Trophoblast cell (in vitro differentiated cells and primary cell): ENCODE measurements at regions not wholly inside any gene's neighbourhood (a gene's known extent, or its start where the extent isn't known, plus 50 kb on each side); places are given as distances from the start of the nearest gene placed in this dataset.

ENCODE experiments used
- DNase-seq, 2 donors: peaks; one replicate each; pipeline ENCODE4 v3.0.0-alpha.2; 2016
- H2AFZ ChIP-seq: 2 replicates; pipeline ENCODE4 v1.6.1; 2013; ENCODE audit warnings: low read length, moderate library complexity, mild to moderate bottlenecking; ENCODE audit not compliant: insufficient read depth, poor library complexity
- H2AK5ac ChIP-seq: 2 replicates; pipeline ENCODE4 v1.6.1; 2013; ENCODE audit warnings: mild to moderate bottlenecking, low read length
- H2BK120ac ChIP-seq: 2 replicates; pipeline ENCODE4 v1.6.1; 2013; ENCODE audit warnings: low read length, mild to moderate bottlenecking, moderate library complexity; ENCODE audit not compliant: insufficient read depth, poor library complexity
- H2BK12ac ChIP-seq: 2 replicates; pipeline ENCODE4 v1.6.1; 2013; ENCODE audit warnings: mild to moderate bottlenecking, low read length, moderate library complexity
- H2BK5ac ChIP-seq: 2 replicates; pipeline ENCODE4 v1.6.1; 2013; ENCODE audit warnings: low read length, low read depth, moderate library complexity, mild to moderate bottlenecking; ENCODE audit not compliant: poor library complexity
- H3K14ac ChIP-seq: 2 replicates; pipeline ENCODE4 v1.6.1; 2013; ENCODE audit warnings: mild to moderate bottlenecking, low read length
- H3K18ac ChIP-seq: 2 replicates; pipeline ENCODE4 v1.6.1; 2013; ENCODE audit warnings: mild to moderate bottlenecking, low read length
- H3K23ac ChIP-seq: 2 replicates; pipeline ENCODE4 v1.6.1; 2013; ENCODE audit warnings: low read length
- H3K27ac ChIP-seq: 2 replicates; pipeline ENCODE4 v1.5.1; 2013; ENCODE audit warnings: low read depth, mild to moderate bottlenecking, inconsistent platforms, low read length, moderate library complexity
- H3K27me3 ChIP-seq: 2 replicates; pipeline ENCODE4 v1.6.1; 2013; ENCODE audit warnings: inconsistent platforms, mild to moderate bottlenecking, low read length, moderate library complexity; ENCODE audit not compliant: insufficient read depth
- H3K36me3 ChIP-seq, 2 experiments: 1 replicate in 1 of 2; 2 replicates in 1 of 2; pipeline ENCODE4 v1.6.1; 2013; ENCODE audit warnings: low read length in 2 of 2, mild to moderate bottlenecking in 2 of 2, moderate library complexity in 1 of 2; ENCODE audit not compliant: insufficient read depth in 2 of 2, control insufficient read depth in 1 of 2
- H3K4ac ChIP-seq: 2 replicates; pipeline ENCODE4 v1.6.1; 2013; ENCODE audit warnings: low read depth, mild to moderate bottlenecking, low read length, moderate library complexity
- H3K4me1 ChIP-seq, 2 experiments: 1 replicate in 1 of 2; 2 replicates in 1 of 2; pipeline ENCODE4 v1.6.1; 2013; ENCODE audit warnings: low read length in 2 of 2, mild to moderate bottlenecking in 2 of 2, moderate library complexity in 1 of 2; ENCODE audit not compliant: insufficient read depth in 2 of 2, control insufficient read depth in 1 of 2
- H3K4me2 ChIP-seq: 2 replicates; pipeline ENCODE4 v1.6.1; 2013; ENCODE audit warnings: inconsistent platforms, mild to moderate bottlenecking, low read length, moderate library complexity
- H3K4me3 ChIP-seq: 2 replicates; pipeline ENCODE4 v1.5.1; 2013; ENCODE audit warnings: mild to moderate bottlenecking, low read depth, low read length, inconsistent platforms
- H3K79me1 ChIP-seq: one replicate; pipeline ENCODE4 v1.6.1; 2013; ENCODE audit warnings: low read length
- H3K79me2 ChIP-seq: 2 replicates; pipeline ENCODE4 v1.6.1; 2013; ENCODE audit warnings: low read length, mild to moderate bottlenecking; ENCODE audit not compliant: control insufficient read depth, insufficient read depth, poor library complexity
- H3K9ac ChIP-seq: 2 replicates; pipeline ENCODE4 v1.6.1; 2013; ENCODE audit warnings: mild to moderate bottlenecking, low read length
- H3K9me3 ChIP-seq: 2 replicates; pipeline ENCODE4 v1.6.1; 2013; ENCODE audit warnings: low read depth, mild to moderate bottlenecking, control low read depth, inconsistent platforms, low read length; ENCODE audit not compliant: insufficient read depth
- H4K12ac ChIP-seq: 2 replicates; pipeline ENCODE4 v1.6.1; 2013; ENCODE audit warnings: low read depth, mild to moderate bottlenecking, low read length, moderate library complexity
- H4K8ac ChIP-seq: 2 replicates; pipeline ENCODE4 v1.6.1; 2013; ENCODE audit warnings: low read depth, mild to moderate bottlenecking, low read length, moderate library complexity
- H4K91ac ChIP-seq: one replicate; pipeline ENCODE4 v1.6.1; 2013; ENCODE audit warnings: low read depth, mild to moderate bottlenecking, low read length, moderate library complexity
- WGBS: extraction: QIAGEN DNeasy Blood & Tissue Kit; methylation state at CpG from one replicate; pipeline ENCODE4 v1.1.7; 2013; ENCODE audit warnings: missing lambda C conversion rate; ENCODE audit not compliant: insufficient read length, insufficient coverage; ENCODE audit errors: extremely low coverage; 5-methylcytosine and 5-hydroxymethylcytosine counted together

- no peaks in the 10 kb centered on the region for H3K4me1 ChIP-seq
- no peak overlapping the region for H4K12ac ChIP-seq
- no peaks in the 10 kb centered on the region for H3K79me1 ChIP-seq
Measured at GRCh38 chr20:52457826-52458225, 266.2 kb upstream of the ZFP64 start.

GRCh38 chr20:52454660-52455059 is 263.1 kb upstream of the ZFP64 start:
- no peak overlapping the region for H3K27ac ChIP-seq
- no peaks in the 10 kb centered on the region for H3K4me1 ChIP-seq
- no peaks in the 10 kb centered on the region for H3K36me3 ChIP-seq
- H3K9ac ChIP-seq: no peak overlapping the region
- no peak overlapping the region for H3K14ac ChIP-seq
- no peaks in the 10 kb centered on the region for H3K79me1 ChIP-seq
- H4K12ac ChIP-seq: no peak overlapping the region
- no peak for DNase-seq
- H2AK5ac ChIP-seq: no peak overlapping the region
- no peak overlapping the region for H2BK120ac ChIP-seq
- H2BK5ac ChIP-seq: no peak overlapping the region
- H3K23ac ChIP-seq: no peak overlapping the region
- H3K9me3 ChIP-seq: no peaks in the 10 kb centered on the region
- WGBS: no CpG with 5 or more reads among the region's 2 CpGs
- H3K18ac ChIP-seq: no peak overlapping the region
- no peaks in the 10 kb centered on the region for H3K79me2 ChIP-seq
- H2AFZ ChIP-seq: no peak overlapping the region
- no peak overlapping the region for H3K4me3 ChIP-seq
- H3K4ac ChIP-seq: no peak overlapping the region
- H3K4me2 ChIP-seq: no peak overlapping the region
- no peaks in the 10 kb centered on the region for H3K27me3 ChIP-seq
- H4K8ac ChIP-seq: no peak overlapping the region
- no peak overlapping the region for H2BK12ac ChIP-seq
- no peak overlapping the region for H4K91ac ChIP-seq

More at GRCh38 chr20:52457826-52458225, 266.2 kb upstream of the ZFP64 start:
- no peaks in the 10 kb centered on the region for H3K27me3 ChIP-seq
- H2AFZ ChIP-seq: no peak overlapping the region
- no peak overlapping the region for H3K23ac ChIP-seq
- DNase-seq: no peak
- H3K9ac ChIP-seq: no peak overlapping the region
- H3K9me3 ChIP-seq: no peaks in the 10 kb centered on the region
- no peak overlapping the region for H3K4me3 ChIP-seq
- no peak overlapping the region for H2BK5ac ChIP-seq
- H2BK120ac ChIP-seq: no peak overlapping the region
- H4K91ac ChIP-seq: no peak overlapping the region
- H3K18ac ChIP-seq: no peak overlapping the region
- H3K79me2 ChIP-seq: no peaks in the 10 kb centered on the region
- H3K36me3 ChIP-seq: no peaks in the 10 kb centered on the region
- no peak overlapping the region for H2BK12ac ChIP-seq
- H3K27ac ChIP-seq: no peak overlapping the region
- no peak overlapping the region for H3K4ac ChIP-seq
- no CpG with 5 or more reads among the region's 2 CpGs for WGBS
- H2AK5ac ChIP-seq: no peak overlapping the region
- H4K8ac ChIP-seq: no peak overlapping the region
- no peak overlapping the region for H3K4me2 ChIP-seq
- H3K14ac ChIP-seq: no peak overlapping the region

DNA sequence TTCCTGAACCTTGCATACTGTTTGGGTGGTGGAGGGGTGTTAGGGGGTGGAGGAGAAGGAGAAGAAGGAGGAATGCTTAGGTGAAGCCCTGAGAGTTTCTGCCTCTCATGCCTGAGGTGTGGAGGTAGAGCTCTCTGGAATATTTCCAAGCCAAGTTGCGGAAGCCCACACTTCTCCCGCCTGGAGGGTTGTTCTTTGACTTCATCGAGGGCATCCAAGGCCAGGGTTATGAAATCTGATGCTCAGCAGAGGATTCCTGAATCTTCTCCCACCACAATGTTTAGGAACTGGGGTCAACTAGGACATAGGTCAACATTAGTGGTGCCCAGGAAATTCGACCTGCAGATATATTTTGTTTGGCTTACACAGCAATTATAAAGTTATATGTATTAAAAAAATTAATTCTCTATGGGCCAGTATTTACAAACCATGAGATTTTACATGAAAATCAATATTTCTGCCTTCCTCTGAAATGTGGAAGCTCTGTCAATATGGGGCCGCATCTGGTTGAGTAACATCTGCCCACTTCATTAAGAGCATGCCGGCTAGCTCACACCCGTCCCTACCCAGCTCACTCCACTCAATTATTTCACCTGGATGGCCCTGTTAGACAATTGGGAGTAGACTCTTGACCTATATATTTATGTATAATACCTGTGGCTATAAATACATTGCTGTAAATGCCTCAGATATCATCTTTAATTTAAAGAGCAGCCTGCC is 257.1 kb upstream of the ZFP64 start:
- no peak overlapping the region for H3K4me3 ChIP-seq
- H4K8ac ChIP-seq: no peak overlapping the region
- no peak overlapping the region for H3K18ac ChIP-seq
- no peaks in the 10 kb centered on the region for H3K4me1 ChIP-seq
- H2BK120ac ChIP-seq: no peak overlapping the region
- DNase-seq: peak; percentile 2 to 29
- no peak overlapping the region for H4K12ac ChIP-seq
- no peak overlapping the region for H3K23ac ChIP-seq
- no peak overlapping the region for H2BK12ac ChIP-seq
- H2AFZ ChIP-seq: no peak overlapping the region
- H3K36me3 ChIP-seq: no peaks in the 10 kb centered on the region
- H3K4me2 ChIP-seq: no peak overlapping the region
- H2BK5ac ChIP-seq: no peak overlapping the region
- H3K4ac ChIP-seq: no peak overlapping the region
- no peaks in the 10 kb centered on the region for H3K79me2 ChIP-seq
- no peak overlapping the region for H3K9ac ChIP-seq
- no peak overlapping the region for H4K91ac ChIP-seq
- no peaks in the 10 kb centered on the region for H3K79me1 ChIP-seq
- H3K14ac ChIP-seq: no peak overlapping the region
- WGBS: no CpG with 5 or more reads among the region's 7 CpGs
- H3K27ac ChIP-seq: no peak overlapping the region
- H2AK5ac ChIP-seq: no peak overlapping the region
- H3K9me3 ChIP-seq: no peaks in the 10 kb centered on the region
- no peaks in the 10 kb centered on the region for H3K27me3 ChIP-seq

DNA sequence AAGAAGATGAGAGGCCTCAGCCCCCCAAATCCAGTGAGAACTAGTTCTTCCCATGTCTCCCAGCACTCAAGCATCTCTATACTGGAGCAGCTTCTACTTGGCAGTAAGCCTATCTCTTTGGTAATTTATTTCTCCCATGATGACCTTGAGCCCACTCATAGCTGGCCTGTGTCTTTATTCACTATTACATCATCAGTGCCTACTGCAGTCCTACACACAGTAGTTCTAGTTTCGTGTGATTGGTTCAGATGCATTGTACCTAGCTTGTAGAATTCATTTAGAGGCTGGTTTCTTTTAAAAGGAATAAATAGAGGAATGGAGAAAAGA is 255.6 kb upstream of the ZFP64 start:
- no peak overlapping the region for H3K18ac ChIP-seq
- no peak overlapping the region for H3K9ac ChIP-seq
- H3K4me3 ChIP-seq: no peak overlapping the region
- no peak overlapping the region for H2BK5ac ChIP-seq
- no peak overlapping the region for H3K23ac ChIP-seq
- no peak overlapping the region for H3K4me2 ChIP-seq
- no peak overlapping the region for H2AFZ ChIP-seq
- H3K27me3 ChIP-seq: no peaks in the 10 kb centered on the region
- H3K14ac ChIP-seq: no peak overlapping the region
- no peak overlapping the region for H2BK12ac ChIP-seq
- no peak overlapping the region for H3K4ac ChIP-seq
- no peak overlapping the region for H2AK5ac ChIP-seq
- no CpG with 5 or more reads among the region's 1 CpG for WGBS
- H3K27ac ChIP-seq: no peak overlapping the region
- no peak overlapping the region for H4K91ac ChIP-seq
- H4K8ac ChIP-seq: no peak overlapping the region
- no peak overlapping the region for H2BK120ac ChIP-seq
- DNase-seq: no peak
- H3K79me1 ChIP-seq: no peaks in the 10 kb centered on the region
- H3K9me3 ChIP-seq: no peaks in the 10 kb centered on the region
- no peak overlapping the region for H4K12ac ChIP-seq
- no peaks in the 10 kb centered on the region for H3K79me2 ChIP-seq
- H3K4me1 ChIP-seq: no peaks in the 10 kb centered on the region
- H3K36me3 ChIP-seq: no peaks in the 10 kb centered on the region
